HCT116 (cell line): ENCODE measurements at regions not wholly inside any gene's neighbourhood (a gene's known extent, or its start where the extent isn't known, plus 50 kb on each side); places are given as distances from the start of the nearest gene placed in this dataset.

Experiments used
- ATAC-seq: fragments of 200-7000 bp; cut with Tn5 transposase; 2 replicates; pipeline ENCODE4 v1.9.1; 2020; ENCODE audit warnings: mild to moderate bottlenecking, moderate library complexity
- BruUV-seq: library from RNA; stranded (reverse); fragments of 400-500 nt; replicated peaks from 2 replicates; lab custom pipeline; 2021; lab: Mats Ljungman, UMichigan
- CTCF ChIA-PET: fragments of 300-600 bp; sonication (Branson Sonifier 250); formaldehyde crosslinking; loops from one replicate; lab custom pipeline; 2021; ENCODE audit warnings: antibody characterized with exemption; lab: Charles Lee
- POLR2A ChIA-PET: fragments of 300-600, 350-600 bp; sonication (Branson Sonifier 250); formaldehyde crosslinking; loops from one replicate; lab custom pipeline; 2021; ENCODE audit warnings: antibody characterized with exemption; lab: Charles Lee
- RAD21 ChIA-PET, 2 experiments: fragments of 300-600 bp; sonication (Branson Sonifier 250); formaldehyde crosslinking; loops; one replicate each; lab custom pipeline; 2023; ENCODE audit warnings: low total read pairs in 2 of 2; ENCODE audit not compliant: uncharacterized antibody in 2 of 2, unreplicated experiment in 2 of 2, low non-redundant PET in 1 of 2; lab: Charles Lee
- DNase-seq: peaks from one replicate; pipeline ENCODE4 v3.0.0-alpha.2; 2010; ENCODE audit warnings: low read depth, low spot score
- H2AFZ ChIP-seq: fragments of 200-600 bp; shearing (Covaris generic), sonication (generic); 2 replicates; pipeline ENCODE4 v1.6.1; 2017; ENCODE audit warnings: low read depth, mixed run types, mixed read lengths, antibody characterized with exemption, low read length; ENCODE audit not compliant: poor library complexity, severe bottlenecking
- H3K27ac ChIP-seq: 2 replicates; pipeline ENCODE4 v1.5.1; 2012; ENCODE audit warnings: low read depth, low read length
- H3K27me3 ChIP-seq: fragments of 200-600 bp; sonication (generic); 2 replicates; pipeline ENCODE4 v1.6.1; 2016; ENCODE audit warnings: mixed run types, low read length, mixed read lengths; ENCODE audit not compliant: insufficient read depth
- H3K36me3 ChIP-seq, 2 experiments: fragments of 200-500 bp in 1 of 2; fragments of 200-600 bp in 1 of 2; sonication (Bioruptor generic) in 1 of 2; sonication (generic) in 1 of 2; 2 replicates each; pipeline versions ENCODE4 v1.5.1 to v1.6.1; 2014 to 2016; ENCODE audit warnings: low read length in 2 of 2, inconsistent platforms in 1 of 2, mixed read lengths in 1 of 2, mixed run types in 1 of 2; ENCODE audit not compliant: insufficient read depth in 2 of 2, control insufficient read depth in 1 of 2
- H3K4me1 ChIP-seq, 2 experiments: fragments of 200-600 bp in 1 of 2; sonication (generic) in 1 of 2; 2 replicates each; pipeline versions ENCODE4 v1.5.1 to v1.6.1; 2012 to 2017; ENCODE audit warnings: low read length in 2 of 2, inconsistent platforms in 1 of 2, mild to moderate bottlenecking in 1 of 2, mixed read lengths in 1 of 2, mixed run types in 1 of 2, moderate library complexity in 1 of 2; ENCODE audit not compliant: insufficient read depth in 2 of 2, control insufficient read depth in 1 of 2
- H3K4me2 ChIP-seq: fragments of 200-600 bp; sonication (generic); 2 replicates; pipeline ENCODE4 v1.6.1; 2017; ENCODE audit warnings: mixed run types, low read length, mixed read lengths
- H3K4me3 ChIP-seq, 2 experiments: fragments of 200-600 bp in 1 of 2; sonication (generic) in 1 of 2; replicated peaks in 1 of 2; 2 replicates each; pipeline ENCODE4 v1.5.1; 2011 to 2016; ENCODE audit warnings: low read length in 2 of 2, control low read depth in 1 of 2, low read depth in 1 of 2, mild to moderate bottlenecking in 1 of 2, mixed read lengths in 1 of 2, mixed run types in 1 of 2
- H3K79me2 ChIP-seq: fragments of 200-600 bp; sonication (generic); 2 replicates; pipeline ENCODE4 v1.6.1; 2017; ENCODE audit warnings: mild to moderate bottlenecking, mixed run types, low read length, moderate library complexity, mixed read lengths; ENCODE audit not compliant: insufficient read depth
- H3K9ac ChIP-seq: fragments of 200-600 bp; sonication (generic); 2 replicates; pipeline ENCODE4 v1.6.1; 2016; ENCODE audit warnings: low read length, mixed read lengths
- H3K9me2 ChIP-seq: fragments of 200-600 bp; sonication (generic), shearing (Covaris generic); 2 replicates; pipeline ENCODE4 v1.6.1; 2017; ENCODE audit warnings: mixed run types, mild to moderate bottlenecking, moderate library complexity; ENCODE audit not compliant: insufficient read depth
- H3K9me3 ChIP-seq, 2 experiments: fragments of 200-500 bp in 1 of 2; fragments of 200-600 bp in 1 of 2; sonication (Bioruptor generic) in 1 of 2; sonication (generic) in 1 of 2; 2 replicates each; pipeline ENCODE4 v1.6.1; 2014 to 2017; ENCODE audit warnings: low read length in 2 of 2, mixed read lengths in 2 of 2, inconsistent platforms in 1 of 2, low read depth in 1 of 2, mild to moderate bottlenecking in 1 of 2, mixed run types in 1 of 2, moderate library complexity in 1 of 2; ENCODE audit not compliant: control insufficient read depth in 1 of 2, insufficient read depth in 1 of 2
- H4K20me1 ChIP-seq: fragments of 200-600 bp; sonication (generic), shearing (Covaris generic); 2 replicates; pipeline ENCODE4 v1.6.1; 2017; ENCODE audit warnings: mixed run types, mild to moderate bottlenecking, moderate library complexity; ENCODE audit not compliant: insufficient read depth
- ATF3 ChIP-seq: IDR thresholded peaks from 2 replicates; pipeline ENCODE4 v1.6.1; 2012
- CEBPB ChIP-seq: IDR thresholded peaks from 2 replicates; pipeline ENCODE4 v1.6.1; 2012; ENCODE audit warnings: low read depth
- EZH2phosphoT487 ChIP-seq: fragments of 200-600 bp; IDR thresholded peaks from 2 replicates; pipeline ENCODE4 v1.6.1; 2018; ENCODE audit warnings: antibody characterized with exemption, borderline replicate concordance
- POLR2A ChIP-seq: IDR thresholded peaks from 2 replicates; pipeline ENCODE4 v1.7.0; 2011; ENCODE audit warnings: borderline replicate concordance; ENCODE audit not compliant: insufficient read depth, insufficient read length; ENCODE audit errors: extremely low read depth
- POLR2AphosphoS5 ChIP-seq: IDR thresholded peaks from 2 replicates; pipeline ENCODE4 v1.6.1; 2011; ENCODE audit warnings: mild to moderate bottlenecking, low read depth, low read length, moderate library complexity
- RAD21 ChIP-seq: IDR thresholded peaks from 2 replicates; pipeline ENCODE4 v1.6.1; 2012; ENCODE audit warnings: low read depth, mild to moderate bottlenecking
- SRF ChIP-seq: IDR thresholded peaks from 2 replicates; pipeline ENCODE4 v1.6.1; 2012; ENCODE audit warnings: low read depth
- ZFX ChIP-seq: fragments of 450-650 bp; IDR thresholded peaks from 2 replicates; pipeline ENCODE4 v1.6.1; 2017
- intact Hi-C: fragments of 100-400 bp; cut with micrococcal nuclease; formaldehyde crosslinking; loops from 2 replicates; pipeline ENCODE4 v1.10.0; 2022

- Histone ChIP-seq H3K9me3 (no peaks in the 10 kb centered on the region; a peak in 1 of 4 replicates), H3K4me3 (no peak overlapping the region), H4K20me1 (no peaks in the 10 kb centered on the region), H3K27me3 (no peaks in the 10 kb centered on the region), H3K27ac (no peak overlapping the region), H3K9ac (no peak overlapping the region), H3K4me1 (no peaks in the 10 kb centered on the region), H2AFZ (no peak overlapping the region), H3K79me2 (no peaks in the 10 kb centered on the region), H3K9me2 (no peaks in the 10 kb centered on the region), H3K4me2 (no peak overlapping the region), H3K36me3 (no peaks in the 10 kb centered on the region)
- TF ChIP-seq RAD21: no peak
- no peak for TF ChIP-seq ZFX
- no peak for TF ChIP-seq ATF3
- no peak for TF ChIP-seq EZH2phosphoT487
- no TSS peak for BruUV-seq
- POLR2A ChIA-PET: no interaction called here
- ATAC-seq: no peak
- RAD21 ChIA-PET: no interaction called here
- no peak for DNase-seq
- intact Hi-C loops: no loop called here
- CTCF ChIA-PET: no interaction called here
These were observed 513.8 kb upstream of the HTR1E start for GRCh38 chr6:86423571-86423970.

GRCh38 chr6:86412057-86412456, 525.3 kb upstream of the HTR1E start:
- H3K4me2 ChIP-seq: no peak overlapping the region
- ChIA-PET CTCF (no interaction called here), RAD21 (no interaction called here), POLR2A (no interaction called here)
- no peak overlapping the region for H2AFZ ChIP-seq
- no peaks in the 10 kb centered on the region for H3K27me3 ChIP-seq
- no peaks in the 10 kb centered on the region for H3K36me3 ChIP-seq
- intact Hi-C loops: no loop called here
- H3K79me2 ChIP-seq: no peaks in the 10 kb centered on the region
- H3K27ac ChIP-seq: no peak overlapping the region
- no peak overlapping the region for H3K4me3 ChIP-seq
- H3K4me1 ChIP-seq: no peaks in the 10 kb centered on the region
- no peaks in the 10 kb centered on the region for H3K9me2 ChIP-seq
- H3K9me3 ChIP-seq: no peaks in the 10 kb centered on the region
- no peak overlapping the region for H3K9ac ChIP-seq
- ATAC-seq (no peak), DNase-seq (no peak)
- TF ChIP-seq POLR2A: no peak
- TF ChIP-seq POLR2AphosphoS5: no peak
- no peak for TF ChIP-seq SRF
- no peak for TF ChIP-seq CEBPB
- no peaks in the 10 kb centered on the region for H4K20me1 ChIP-seq
- no TSS peak for BruUV-seq
